ENCODE measurements at regions not wholly inside any gene's neighbourhood (a gene's known extent, or its start where the extent isn't known, plus 50 kb on each side); places are given as distances from the start of the nearest gene placed in this dataset.
A peak's percentile ranks its signal among the peaks of the same experiment; 100 is the strongest.

DNA sequence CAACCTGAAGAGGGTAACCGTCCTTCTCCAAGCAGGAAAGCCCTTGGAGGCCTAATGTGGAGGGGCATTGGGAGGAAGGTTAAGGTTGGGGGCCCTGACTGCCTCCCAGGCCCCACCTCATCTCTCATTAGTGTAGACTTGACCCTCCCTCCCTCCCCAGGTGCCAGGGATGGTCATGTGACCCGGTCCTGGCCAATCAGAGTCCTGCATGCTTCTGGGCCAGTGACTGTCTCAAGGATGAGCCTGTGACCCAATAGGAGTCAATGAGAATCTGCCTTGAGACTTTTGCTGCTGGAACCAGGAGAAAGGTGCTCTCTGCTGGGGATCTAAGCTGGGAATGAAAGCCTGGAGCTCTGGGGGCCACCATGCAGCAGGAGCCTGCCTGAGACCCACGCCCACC lies 70.8 kb downstream of the NCOR2 start:
- no peaks in the 10 kb centered on the region for H3K9me3 Mint-ChIP-seq
- Histone ChIP-seq H3K14ac (ENCODE audit: insufficient read depth, low read length) (peak overlapping the region; percentile 19; the same call in 1 of the 2 replicates), H4K91ac (ENCODE audit: insufficient read length, low read depth, low read length) (no peak overlapping the region), H3K27me3 (ENCODE audit: insufficient read depth, low read length) (no peaks in the 10 kb centered on the region), H2AFZ (ENCODE audit: low read length) (no peak overlapping the region), H3K4ac (ENCODE audit: low read depth, low read length) (no peak overlapping the region), H4K5ac (ENCODE audit: insufficient read length, low read depth, low read length) (no peak overlapping the region), H2BK15ac (ENCODE audit: low read depth, low read length) (no peak overlapping the region), H2AK5ac (ENCODE audit: insufficient read length, low read length) (no peak overlapping the region), H2BK5ac (ENCODE audit: insufficient read length, low read length) (no peak overlapping the region), H3K9ac (ENCODE audit: extremely low read depth, insufficient read length, low read length) (no peak overlapping the region), H3K4me1 (ENCODE audit: insufficient read depth, low read length) (no peaks in the 10 kb centered on the region; the same call in 1 of the 2 replicates), H2BK12ac (ENCODE audit: insufficient read length, low read depth, low read length) (no peak overlapping the region), H3K4me2 (ENCODE audit: insufficient read depth, insufficient read length, low read length) (no peak overlapping the region), H3K56ac (ENCODE audit: insufficient read length, low read depth, low read length) (no peak overlapping the region), H4K20me1 (ENCODE audit: control insufficient read depth, insufficient read depth, insufficient read length) (no peaks in the 10 kb centered on the region), H3T11ph (ENCODE audit: low read length) (no peak overlapping the region), H2BK120ac (ENCODE audit: low read depth, low read length, poor library complexity, severe bottlenecking) (no peak overlapping the region), H2BK20ac (ENCODE audit: low read depth, low read length, poor library complexity, severe bottlenecking) (no peak overlapping the region), H4K8ac (replicated peaks; ENCODE audit: insufficient read length, low read depth, low read length) (no peak overlapping the region), H3K79me1 (ENCODE audit: insufficient read depth, low read depth, low read length, poor library complexity, severe bottlenecking) (peaks cover 11% of the 10 kb centered on the region), H3K23me2 (ENCODE audit: insufficient read length, low read depth, low read length, poor library complexity, severe bottlenecking) (no peaks in the 10 kb centered on the region), H3K23ac (ENCODE audit: insufficient read length, low read depth, low read length) (no peak overlapping the region), H3K18ac (ENCODE audit: insufficient read length, low read depth, low read length) (no peak overlapping the region), H3K9me3 (ENCODE audit: control insufficient read depth, low read depth, low read length) (no peaks in the 10 kb centered on the region), H3K27ac (ENCODE audit: insufficient read length, low read depth, low read length) (no peak overlapping the region), H3K79me2 (ENCODE audit: insufficient read depth, low read length) (peaks cover 26% of the 10 kb centered on the region; the same call in 1 of the 2 replicates)
- peak overlapping the region; percentile 62 to 88 (median 88); a peak in 5 of 7 replicates for H3K27ac Mint-ChIP-seq
- H3K27me3 Mint-ChIP-seq (ENCODE audit: low read depth) = no peaks in the 10 kb centered on the region; the same call in 1 of the 2 replicates
- H3K4me1 Mint-ChIP-seq = peaks cover 41 to 45% of the 10 kb centered on the region in 2 experiments
- H3K4me3 Mint-ChIP-seq = no peak overlapping the region
- TF ChIP-seq, protein P1, sequence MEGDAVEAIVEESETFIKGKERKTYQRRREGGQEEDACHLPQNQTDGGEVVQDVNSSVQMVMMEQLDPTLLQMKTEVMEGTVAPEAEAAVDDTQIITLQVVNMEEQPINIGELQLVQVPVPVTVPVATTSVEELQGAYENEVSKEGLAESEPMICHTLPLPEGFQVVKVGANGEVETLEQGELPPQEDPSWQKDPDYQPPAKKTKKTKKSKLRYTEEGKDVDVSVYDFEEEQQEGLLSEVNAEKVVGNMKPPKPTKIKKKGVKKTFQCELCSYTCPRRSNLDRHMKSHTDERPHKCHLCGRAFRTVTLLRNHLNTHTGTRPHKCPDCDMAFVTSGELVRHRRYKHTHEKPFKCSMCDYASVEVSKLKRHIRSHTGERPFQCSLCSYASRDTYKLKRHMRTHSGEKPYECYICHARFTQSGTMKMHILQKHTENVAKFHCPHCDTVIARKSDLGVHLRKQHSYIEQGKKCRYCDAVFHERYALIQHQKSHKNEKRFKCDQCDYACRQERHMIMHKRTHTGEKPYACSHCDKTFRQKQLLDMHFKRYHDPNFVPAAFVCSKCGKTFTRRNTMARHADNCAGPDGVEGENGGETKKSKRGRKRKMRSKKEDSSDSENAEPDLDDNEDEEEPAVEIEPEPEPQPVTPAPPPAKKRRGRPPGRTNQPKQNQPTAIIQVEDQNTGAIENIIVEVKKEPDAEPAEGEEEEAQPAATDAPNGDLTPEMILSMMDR (conservative IDR thresholded peaks at IDR 0.05) = no peak
- DNase-seq = no peak
- H3K36me3 Mint-ChIP-seq (ENCODE audit: insufficient read depth in 1 of 3, low read depth in 3 of 3) = peaks cover 0 to 22% (median 20%) of the 10 kb centered on the region in 3 experiments; a peak in 5 of 7 replicates
- WGBS (ENCODE audit: extremely low coverage, insufficient read length, low lambda C conversion rate) = no CpG with 5 or more reads among the region's 3 CpGs

Data from H9 (cell line).